ENCODE measurements at regions not wholly inside any gene's neighbourhood (a gene's known extent, or its start where the extent isn't known, plus 50 kb on each side); places are given as distances from the start of the nearest gene placed in this dataset.

DNA sequence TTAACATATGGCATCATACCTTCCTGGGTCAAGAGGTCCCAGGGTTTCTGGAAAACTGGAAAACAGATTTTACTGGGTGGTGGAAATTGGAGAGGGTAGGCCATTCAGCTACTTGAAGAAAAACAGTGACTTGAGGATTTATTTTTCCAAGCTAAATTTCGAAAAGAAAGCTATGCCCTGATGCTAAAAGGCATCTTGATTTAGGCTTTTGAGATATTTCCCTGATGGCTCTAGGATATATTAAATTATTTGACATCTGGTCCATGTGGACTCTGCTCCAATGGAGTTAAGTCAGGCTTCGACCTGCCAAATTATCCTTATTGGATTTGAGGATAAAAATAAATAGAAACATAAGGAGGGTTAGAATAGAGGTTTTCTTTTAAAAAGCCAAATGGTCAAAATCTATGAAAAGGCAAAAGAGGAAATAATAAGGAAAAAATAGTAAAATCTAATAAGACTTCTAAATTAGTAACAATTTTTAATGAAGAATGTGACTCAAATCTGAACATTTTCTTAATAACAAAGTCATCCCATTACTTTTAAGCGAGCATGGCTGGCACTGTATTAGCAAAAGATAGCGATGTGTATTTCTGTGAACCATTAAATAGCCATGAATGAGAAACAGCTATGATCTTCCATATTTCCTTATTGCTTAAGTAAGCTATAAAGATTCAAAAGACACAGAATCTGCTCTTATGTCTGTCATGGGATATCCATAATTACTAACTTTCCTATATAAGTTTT, 190.0 kb upstream of the MIR17HG start:
- TF ChIP-seq, protein P1, sequence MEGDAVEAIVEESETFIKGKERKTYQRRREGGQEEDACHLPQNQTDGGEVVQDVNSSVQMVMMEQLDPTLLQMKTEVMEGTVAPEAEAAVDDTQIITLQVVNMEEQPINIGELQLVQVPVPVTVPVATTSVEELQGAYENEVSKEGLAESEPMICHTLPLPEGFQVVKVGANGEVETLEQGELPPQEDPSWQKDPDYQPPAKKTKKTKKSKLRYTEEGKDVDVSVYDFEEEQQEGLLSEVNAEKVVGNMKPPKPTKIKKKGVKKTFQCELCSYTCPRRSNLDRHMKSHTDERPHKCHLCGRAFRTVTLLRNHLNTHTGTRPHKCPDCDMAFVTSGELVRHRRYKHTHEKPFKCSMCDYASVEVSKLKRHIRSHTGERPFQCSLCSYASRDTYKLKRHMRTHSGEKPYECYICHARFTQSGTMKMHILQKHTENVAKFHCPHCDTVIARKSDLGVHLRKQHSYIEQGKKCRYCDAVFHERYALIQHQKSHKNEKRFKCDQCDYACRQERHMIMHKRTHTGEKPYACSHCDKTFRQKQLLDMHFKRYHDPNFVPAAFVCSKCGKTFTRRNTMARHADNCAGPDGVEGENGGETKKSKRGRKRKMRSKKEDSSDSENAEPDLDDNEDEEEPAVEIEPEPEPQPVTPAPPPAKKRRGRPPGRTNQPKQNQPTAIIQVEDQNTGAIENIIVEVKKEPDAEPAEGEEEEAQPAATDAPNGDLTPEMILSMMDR (IDR thresholded peaks at IDR 0.05), result no peak
- TF ChIP-seq POLR2A (IDR thresholded peaks at IDR 0.05), result no peak

All from prostate gland (tissue), 2 donors.